Activated effector memory CD4-positive, alpha-beta T cell treated with anti-CD3 and anti-CD28 coated beads, Interleukin-2, amount 50 U/mL, for 16 hours (primary cell): ENCODE measurements at regions not wholly inside any gene's neighbourhood (a gene's known extent, or its start where the extent isn't known, plus 50 kb on each side); places are given as distances from the start of the nearest gene placed in this dataset.
"Not testable (repeated sequence)": the region's sequence is repeated elsewhere in the genome, so short reads cannot be mapped to it uniquely, and the experiment has no call there.

Experiments
- DNase-seq: peaks from one replicate; pipeline ENCODE4 v3.0.0-alpha.2; 2020

- DNase-seq: no peak
These were observed 181.8 kb downstream of the AKAIN1 start for GRCh38 chr18:5015213-5015612.

- not testable (repeated sequence) for DNase-seq
These were observed 192.8 kb downstream of the AKAIN1 start for GRCh38 chr18:5004031-5004820.

- DNase-seq: no peak
These were observed 202.3 kb downstream of the AKAIN1 start for GRCh38 chr18:4994710-4995109.

GRCh38 chr18:4987452-4988405 is 209.3 kb downstream of the AKAIN1 start:
- DNase-seq: no peak

DNA sequence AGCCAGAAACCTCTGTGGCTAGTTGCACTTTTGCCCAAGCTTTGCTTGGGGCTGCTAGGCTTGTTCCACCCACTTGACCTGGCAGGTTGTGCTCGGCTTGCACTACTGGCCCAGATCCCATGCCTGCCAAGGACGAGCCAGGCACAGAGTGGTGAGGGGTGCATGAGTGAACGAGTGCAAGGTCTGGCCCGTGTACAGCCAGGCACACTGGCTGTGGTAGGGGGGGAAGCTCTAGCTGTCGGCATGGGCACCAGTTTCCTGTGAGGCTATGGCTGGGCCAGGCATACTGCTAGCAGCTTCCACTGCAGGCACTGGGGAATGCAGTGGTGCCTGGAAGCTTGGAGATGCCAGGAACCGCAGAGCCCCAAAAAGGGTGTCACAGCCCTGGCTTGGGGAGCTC is 210.4 kb downstream of the AKAIN1 start:
- DNase-seq: no peak

DNA sequence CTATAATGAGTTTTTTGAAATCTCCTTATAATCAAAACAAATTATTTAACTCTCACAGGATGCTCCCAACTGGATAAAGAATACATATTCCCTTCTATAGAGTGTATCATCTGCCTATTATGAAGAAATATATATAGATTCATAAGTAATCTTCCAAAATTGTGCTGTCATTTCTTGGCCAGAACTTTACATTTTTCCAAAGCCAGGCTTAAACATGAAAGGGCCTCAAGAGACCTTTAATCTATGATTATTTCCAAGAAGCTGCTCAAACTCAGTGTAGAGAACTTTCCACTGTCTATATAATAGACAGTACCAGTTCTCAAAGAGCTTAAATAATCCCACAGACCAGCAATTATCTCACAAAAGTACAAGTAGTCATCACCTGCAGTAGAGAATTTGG is 211.0 kb downstream of the AKAIN1 start:
- no peak for DNase-seq

- DNase-seq: no peak
These were observed 235.7 kb downstream of the AKAIN1 start for GRCh38 chr18:4961121-4961909.

DNA sequence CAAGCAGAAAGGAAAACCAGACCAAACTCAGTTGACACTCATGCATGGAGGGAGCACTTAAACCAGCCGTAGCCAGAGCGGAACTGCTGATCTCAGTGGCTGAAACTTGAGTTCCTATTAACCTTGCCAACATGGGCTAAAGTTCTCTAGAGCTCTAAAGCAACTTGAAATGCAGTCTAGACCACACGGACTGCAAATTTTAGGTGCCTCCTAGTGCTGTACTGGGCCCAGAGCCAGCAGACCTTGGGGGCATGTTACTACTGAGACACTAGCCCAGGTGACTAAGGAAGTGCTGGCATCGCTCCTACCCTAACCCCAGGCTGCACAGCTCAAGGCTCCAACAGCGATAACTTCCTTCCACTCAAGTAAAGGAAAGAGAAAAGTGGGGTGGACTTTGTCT is 236.5 kb downstream of the AKAIN1 start:
- no peak for DNase-seq

DNA sequence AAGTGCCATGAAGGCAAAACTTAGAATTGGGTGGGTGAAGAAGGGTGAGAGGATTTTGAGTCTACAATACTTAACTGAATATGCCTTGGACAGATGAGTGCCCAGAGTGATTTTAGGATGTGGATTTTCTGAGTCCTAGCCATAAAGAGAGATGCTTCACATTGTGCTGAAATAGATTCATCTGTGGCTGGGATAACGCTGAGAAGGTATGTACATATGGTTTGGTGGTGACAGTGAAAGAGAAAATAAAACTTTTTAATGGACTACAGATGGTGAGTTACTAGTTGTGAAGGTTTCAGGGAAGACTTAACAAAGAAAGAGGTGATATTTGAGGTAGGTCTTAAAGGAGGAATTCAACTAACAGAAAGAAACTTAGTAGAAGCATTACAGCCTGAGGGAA is 265.8 kb downstream of the AKAIN1 start:
- DNase-seq: no peak

DNA sequence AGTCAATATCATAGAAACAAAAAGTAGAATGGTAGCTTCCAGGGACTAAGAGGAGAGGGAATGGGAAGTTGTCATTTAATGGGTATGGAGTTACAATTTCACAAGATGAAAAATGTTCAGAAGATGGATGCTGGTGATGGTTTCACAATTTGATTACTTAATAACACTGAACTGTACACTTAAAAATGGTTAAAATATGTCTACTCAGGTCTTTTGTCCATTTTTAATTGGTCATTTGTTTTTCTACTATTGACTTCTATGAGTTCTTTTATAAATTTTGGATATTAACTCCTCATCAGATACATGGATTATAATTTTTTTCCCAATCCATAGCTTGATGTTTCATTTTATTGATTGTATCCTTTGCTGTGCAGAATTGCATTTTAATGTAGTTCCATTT is 275.5 kb downstream of the AKAIN1 start:
- no peak for DNase-seq

- DNase-seq: not testable (repeated sequence)
These were observed 279.5 kb downstream of the AKAIN1 start for GRCh38 chr18:4917509-4917908.

GRCh38 chr18:4908328-4908727 is 288.7 kb downstream of the AKAIN1 start:
- DNase-seq: no peak

DNA sequence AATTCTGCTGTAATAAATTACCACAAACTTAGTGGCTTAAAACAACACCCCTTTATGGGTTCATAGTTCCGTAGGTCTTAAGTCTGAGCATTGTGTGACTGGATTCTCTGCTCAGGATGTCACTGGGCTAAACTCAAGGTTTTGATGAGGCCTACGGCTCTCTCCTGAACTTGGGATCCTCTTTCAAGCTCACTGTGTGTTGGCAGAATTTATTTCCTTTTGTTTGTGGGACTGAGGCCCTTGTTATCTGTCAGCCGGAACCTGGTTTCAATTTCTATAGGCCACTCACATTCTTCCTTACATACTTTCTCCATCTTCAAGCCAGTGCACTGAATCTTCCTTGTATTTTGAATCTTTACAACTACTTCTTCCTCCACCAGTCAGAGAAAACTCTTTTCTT is 290.2 kb downstream of the AKAIN1 start:
- no peak for DNase-seq

DNA sequence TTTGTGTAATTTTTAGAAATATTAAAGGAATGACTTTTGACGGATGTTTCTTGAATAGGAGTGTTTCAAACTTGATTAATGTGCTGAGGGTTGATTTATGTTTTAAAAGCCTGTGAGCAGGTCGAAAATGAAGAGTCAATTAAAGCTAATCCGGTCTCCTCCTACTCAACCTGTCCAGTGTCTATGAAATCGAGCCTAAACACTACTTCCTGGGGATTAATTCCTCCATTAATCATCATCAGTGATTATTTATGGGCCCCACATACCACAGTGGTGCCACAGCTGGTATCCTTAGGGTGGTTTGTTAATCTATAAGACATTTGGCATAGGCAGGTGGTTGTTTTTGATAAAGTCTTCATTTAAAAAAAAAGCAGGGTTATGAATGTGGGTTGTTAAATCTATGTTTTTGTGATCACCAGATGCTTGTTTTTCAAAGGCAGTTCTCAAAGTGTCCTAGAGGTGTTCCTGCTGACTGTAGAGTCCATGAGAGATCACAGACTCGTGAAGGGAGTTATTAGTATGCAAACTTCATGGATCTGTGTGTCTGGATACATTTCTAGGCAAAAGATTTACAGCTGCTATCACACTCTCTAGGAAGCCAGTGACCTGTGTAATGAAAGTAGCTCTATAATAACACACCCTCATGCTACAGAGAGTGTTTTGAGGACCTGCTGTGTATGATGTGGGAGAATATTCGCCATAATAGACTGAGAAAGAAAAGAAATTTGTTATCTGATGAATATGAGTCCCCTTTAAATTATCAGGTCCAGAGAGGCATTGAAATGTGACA is 308.6 kb downstream of the AKAIN1 start:
- no peak for DNase-seq

- no peak for DNase-seq
These were observed 318.6 kb downstream of the AKAIN1 start for GRCh38 chr18:4878480-4878879.

DNA sequence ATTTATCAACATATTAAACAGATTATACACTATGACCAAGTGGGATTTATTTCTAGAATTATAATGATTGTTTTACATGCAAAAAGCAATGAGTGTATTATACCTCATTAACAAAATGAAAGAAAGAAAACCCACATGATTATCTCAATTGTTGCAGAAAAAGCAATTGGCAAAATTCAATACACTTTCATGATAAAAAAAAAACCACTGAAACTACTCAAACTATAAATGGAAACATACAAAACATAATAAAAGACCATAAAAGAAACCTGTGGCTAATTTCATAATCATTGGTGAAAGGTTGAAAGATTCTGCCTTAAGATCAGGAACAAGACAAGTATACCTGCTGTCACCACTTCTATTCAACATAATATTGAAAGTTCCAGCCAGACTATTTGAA is 325.9 kb downstream of the AKAIN1 start:
- no peak for DNase-seq

DNA sequence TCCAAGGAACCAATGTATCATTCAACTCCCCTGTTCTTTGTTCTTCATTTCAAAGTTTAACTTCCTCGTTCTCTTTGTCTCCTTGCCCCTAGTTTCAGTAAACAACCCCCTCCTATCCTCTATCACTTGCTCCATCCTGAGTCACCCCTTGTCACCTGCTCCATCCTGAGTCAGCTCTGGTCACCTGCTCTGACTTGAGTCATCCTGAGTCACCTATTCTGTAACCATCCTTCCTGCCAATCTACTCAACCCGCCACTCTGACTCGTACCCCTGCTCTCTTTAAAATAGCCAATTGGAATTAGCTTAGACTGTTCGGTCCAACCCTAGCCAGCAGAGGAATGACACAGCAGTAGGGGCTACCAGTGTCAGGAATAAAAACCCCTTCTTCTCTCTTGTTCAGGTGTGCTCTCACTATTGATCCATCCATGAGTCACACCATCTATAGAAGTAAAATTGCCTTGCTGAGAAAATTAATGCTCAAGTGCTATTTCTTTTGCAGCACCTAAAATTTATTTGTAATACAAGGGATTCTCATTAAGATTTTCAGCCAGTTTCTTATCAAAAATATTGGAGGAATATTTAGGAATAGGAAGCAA is 326.8 kb downstream of the AKAIN1 start:
- DNase-seq: no peak

GRCh38 chr18:4869155-4869554 is 327.9 kb downstream of the AKAIN1 start:
- no peak for DNase-seq

DNA sequence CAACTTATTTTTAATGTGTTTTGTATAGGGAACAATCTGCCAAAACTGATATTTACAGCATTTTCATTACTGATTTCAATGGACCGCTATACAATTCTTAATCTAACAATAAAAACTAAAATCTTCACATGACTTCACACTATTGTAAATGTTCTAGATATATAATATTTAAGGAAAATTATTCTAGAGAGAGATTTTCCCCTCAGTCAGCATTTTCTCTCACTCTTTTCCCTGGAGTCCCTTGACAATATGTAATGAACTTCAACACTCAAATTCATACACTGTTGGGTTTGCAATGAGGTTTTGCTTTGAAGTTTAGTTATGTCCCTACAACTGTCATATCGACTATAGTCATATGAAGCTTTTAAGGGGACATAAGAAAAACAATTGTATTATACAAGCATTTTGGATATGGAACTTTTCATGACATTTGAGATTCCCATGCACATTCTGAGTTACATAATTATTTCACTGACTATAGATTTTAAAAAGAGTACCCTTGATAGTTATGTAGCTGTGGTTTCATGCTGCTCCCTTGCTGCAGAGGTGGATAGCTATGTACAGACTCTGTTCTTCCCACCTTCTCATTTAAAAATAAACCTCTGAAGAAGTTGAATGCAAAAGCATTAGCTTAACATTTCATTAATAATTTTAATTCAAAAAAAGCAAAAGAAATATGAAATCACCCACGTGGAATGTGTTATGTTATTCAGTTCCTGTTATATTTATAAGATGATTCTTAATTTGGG is 338.5 kb downstream of the AKAIN1 start:
- DNase-seq: no peak

GRCh38 chr18:4854671-4855070 is 342.4 kb downstream of the AKAIN1 start:
- no peak for DNase-seq

DNA sequence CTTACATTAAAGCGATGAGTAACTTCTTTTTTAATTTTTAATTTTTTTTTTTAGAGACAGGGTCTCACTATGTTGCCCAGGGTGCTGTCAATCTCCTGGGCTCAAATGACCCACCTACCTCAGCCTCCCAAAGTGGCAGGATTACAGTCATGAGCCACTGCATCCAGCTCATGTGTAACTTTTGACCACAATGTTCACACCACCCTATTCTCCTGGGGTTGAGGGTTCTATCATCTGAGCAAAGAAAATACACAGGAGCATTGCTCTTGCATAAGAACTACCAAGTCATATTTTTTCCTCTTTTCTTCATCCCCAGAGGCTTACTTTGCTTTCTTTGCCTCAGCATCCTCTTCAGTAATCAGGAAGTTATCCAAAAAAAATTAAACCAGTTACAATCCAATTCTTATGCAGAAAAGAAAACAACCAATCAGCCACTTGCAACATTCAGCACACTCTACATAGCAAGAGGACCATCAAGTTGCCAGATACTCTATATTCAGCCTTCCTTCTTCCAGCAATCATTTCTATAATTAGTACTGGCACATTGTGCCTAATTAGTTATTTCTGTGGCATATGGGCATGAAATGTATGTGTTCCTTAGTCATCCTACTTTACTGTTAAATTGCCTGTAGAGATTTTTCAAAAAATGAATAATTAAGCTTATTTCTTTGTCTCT is 345.6 kb downstream of the AKAIN1 start:
- no peak for DNase-seq
